IPS-NIHi7 (cell line): ENCODE measurements at regions not wholly inside any gene's neighbourhood (a gene's known extent, or its start where the extent isn't known, plus 50 kb on each side); places are given as distances from the start of the nearest gene placed in this dataset.
"Not testable (repeated sequence)": the region's sequence is repeated elsewhere in the genome, so short reads cannot be mapped to it uniquely, and the experiment has no call there.

Source experiments
- DNase-seq: peaks from one replicate; pipeline ENCODE4 v3.0.0; 2012; ENCODE audit warnings: mixed read lengths; ENCODE audit errors: extremely low spot score

- DNase-seq = not testable (repeated sequence)
These were observed 112.9 kb downstream of the PCSK1 start for GRCh38 chr5:96319981-96320739.

- no peak for DNase-seq
These were observed 114.4 kb downstream of the PCSK1 start for GRCh38 chr5:96318569-96319110.

GRCh38 chr5:96317945-96318344 lies 115.1 kb downstream of the PCSK1 start:
- DNase-seq = no peak

GRCh38 chr5:96316487-96316886 lies 116.6 kb downstream of the PCSK1 start:
- DNase-seq = no peak

- DNase-seq = no peak
These were observed 117.0 kb downstream of the PCSK1 start for GRCh38 chr5:96316017-96316416.

GRCh38 chr5:96315431-96315830 lies 117.6 kb downstream of the PCSK1 start:
- no peak for DNase-seq

- no peak for DNase-seq
These were observed 120.7 kb downstream of the PCSK1 start for GRCh38 chr5:96312383-96312782.

- not testable (repeated sequence) for DNase-seq
These were observed 126.0 kb downstream of the PCSK1 start for GRCh38 chr5:96307047-96307446.

- DNase-seq = no peak
These were observed 130.8 kb downstream of the PCSK1 start for GRCh38 chr5:96302174-96302738.

- no peak for DNase-seq
These were observed 132.1 kb downstream of the PCSK1 start for GRCh38 chr5:96300976-96301375.

- DNase-seq = no peak
These were observed 135.2 kb downstream of the PCSK1 start for GRCh38 chr5:96297867-96298266.

GRCh38 chr5:96297290-96297689 lies 135.8 kb downstream of the PCSK1 start:
- peak; percentile 18 for DNase-seq

GRCh38 chr5:96294884-96295202 lies 138.2 kb downstream of the PCSK1 start:
- DNase-seq = no peak

GRCh38 chr5:96293966-96294883 lies 138.8 kb downstream of the PCSK1 start:
- no peak for DNase-seq

- DNase-seq = no peak
These were observed 140.3 kb downstream of the PCSK1 start for GRCh38 chr5:96292582-96293247.

- not testable (repeated sequence) for DNase-seq
These were observed 143.8 kb downstream of the PCSK1 start for GRCh38 chr5:96289287-96289686.

GRCh38 chr5:96288845-96289185 lies 144.2 kb downstream of the PCSK1 start:
- no peak for DNase-seq

- DNase-seq = no peak
These were observed 144.7 kb downstream of the PCSK1 start for GRCh38 chr5:96288166-96288844.

- no peak for DNase-seq
These were observed 145.9 kb downstream of the PCSK1 start for GRCh38 chr5:96287136-96287535.

- no peak for DNase-seq
These were observed 147.2 kb downstream of the PCSK1 start for GRCh38 chr5:96285823-96286222.

- no peak for DNase-seq
These were observed 148.2 kb downstream of the PCSK1 start for GRCh38 chr5:96284727-96285389.
